Stomach (tissue), 8 donors: ENCODE measurements at regions not wholly inside any gene's neighbourhood (a gene's known extent, or its start where the extent isn't known, plus 50 kb on each side); places are given as distances from the start of the nearest gene placed in this dataset.

Experiments used
- DNase-seq, 2 donors: peaks; one replicate each; pipeline versions ENCODE4 v3.0.0 to v3.0.0-alpha.2; 2013 to 2019
- H3K27ac ChIP-seq, 5 donors: fragments of 200-600 bp in 4 of 5; sonication (generic) in 4 of 5; one replicate each; pipeline ENCODE4 v1.5.1; 2013 to 2019; ENCODE audit warnings: mild to moderate bottlenecking in 1 of 5, moderate library complexity in 1 of 5
- H3K27me3 ChIP-seq, 3 donors: fragments of 200-600 bp; sonication (generic); one replicate each; pipeline ENCODE4 v1.5.1; 2017 to 2019; ENCODE audit warnings: mixed run types in 1 of 3
- H3K36me3 ChIP-seq, 4 donors: fragments of 200-600 bp; sonication (generic); 1 replicate in 3 of 4; 2 replicates in 1 of 4; pipeline ENCODE4 v1.5.1; 2016 to 2019
- H3K4me1 ChIP-seq, 4 donors: fragments of 200-600 bp; sonication (generic); one replicate each; pipeline ENCODE4 v1.5.1; 2016 to 2019
- H3K4me3 ChIP-seq, 4 donors: fragments of 200-600 bp; sonication (generic) in 3 of 4; one replicate each; pipeline ENCODE4 v1.5.1; 2016 to 2019; ENCODE audit warnings: mild to moderate bottlenecking in 1 of 4
- H3K9me3 ChIP-seq, 4 donors: fragments of 200-600 bp; sonication (generic); one replicate each; pipeline ENCODE4 v1.5.1; 2016 to 2019
- EP300 ChIP-seq: sonication (generic); formaldehyde crosslinking; IDR thresholded peaks from one replicate; pipeline ENCODE4 v1.6.1; 2017; ENCODE audit warnings: antibody characterized with exemption
- POLR2A ChIP-seq, 4 donors: fragments of 450-650 bp; IDR thresholded peaks; one replicate each; pipeline ENCODE4 v1.6.1; 2016; ENCODE audit warnings: antibody characterized with exemption in 4 of 4, control low read depth in 2 of 4, mild to moderate bottlenecking in 1 of 4, moderate library complexity in 1 of 4
- POLR2AphosphoS5 ChIP-seq, 3 donors: sonication (generic); formaldehyde crosslinking; IDR thresholded peaks; one replicate each; pipeline ENCODE4 v1.6.1; 2016; ENCODE audit warnings: antibody characterized with exemption in 3 of 3
- WGBS, 5 donors: extraction: QIAGEN DNeasy Blood & Tissue Kit in 3 of 5; methylation state at CpG; one replicate each; pipeline versions ENCODE4 v1.1.5 to v1.1.7; 2013 to 2018; 5-methylcytosine and 5-hydroxymethylcytosine counted together
- intact Hi-C: fragments of 100-400 bp; cut with DNase I; formaldehyde crosslinking; loops from one replicate; pipeline ENCODE4 v1.15.1; 2023; ENCODE audit warnings: low total_unique reads
- TF ChIP-seq, protein P1 (sequence below), 7 experiments: fragments of 450-650 bp in 4 of 7; fragments of 200-600 bp in 3 of 7; sonication (generic) in 3 of 7; IDR thresholded peaks; one replicate each; pipeline ENCODE4 v1.5.1; 2016 to 2019; ENCODE audit warnings: antibody characterized with exemption in 7 of 7, control low read depth in 2 of 7, mild to moderate bottlenecking in 1 of 7
- donor health status: healthy with polysubstance abuse.
- donor health status: Bipolar disorder and iron deficiency.
- donor health status: healthy.

DNA sequence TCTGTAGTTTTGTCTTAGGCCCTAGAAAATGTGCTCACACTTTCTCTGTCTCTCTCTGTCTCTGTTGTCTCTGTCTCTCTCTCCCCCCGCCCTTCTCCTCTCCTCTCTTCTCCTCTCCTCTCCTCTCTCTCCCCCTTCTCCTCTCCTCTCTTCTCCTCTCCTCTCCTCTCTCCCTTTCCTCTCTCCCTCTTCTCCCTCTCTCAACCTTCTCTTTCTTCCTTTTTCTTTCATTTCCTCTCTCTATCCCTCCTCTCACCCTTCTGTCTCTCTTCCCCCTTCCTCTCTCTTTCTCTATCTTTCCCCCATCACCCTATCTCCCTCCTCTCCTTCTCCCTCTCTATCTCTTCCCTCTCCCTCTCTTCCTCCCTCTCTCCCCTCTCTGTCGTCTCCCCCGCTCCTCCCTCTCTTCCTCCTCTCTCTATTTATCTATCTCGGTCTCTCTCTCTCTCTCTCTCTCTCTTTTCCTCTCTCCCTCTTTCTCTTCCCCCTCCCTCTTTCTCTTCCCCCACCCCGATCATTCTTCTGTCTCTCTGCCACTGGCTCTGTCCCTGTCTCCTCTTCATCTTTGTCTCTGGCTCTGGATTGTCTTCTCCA, 107.2 kb upstream of the C16orf82 start:
- Histone ChIP-seq H3K27me3 (peaks cover 0 to 28% (median 0%) of the 10 kb centered on the region in 3 donors), H3K36me3 (no peaks in the 10 kb centered on the region), H3K4me3 (no peak overlapping the region), H3K27ac (no peak overlapping the region), H3K4me1 (no peaks in the 10 kb centered on the region), H3K9me3 (peaks cover 0 to 8% (median 0%) of the 10 kb centered on the region in 4 donors)
- no peak for DNase-seq
- TF ChIP-seq POLR2A (IDR thresholded peaks at IDR 0.05) (no peak), EP300 (no peak), POLR2AphosphoS5 (IDR thresholded peaks at IDR 0.05) (no peak)
- TF ChIP-seq, protein P1, sequence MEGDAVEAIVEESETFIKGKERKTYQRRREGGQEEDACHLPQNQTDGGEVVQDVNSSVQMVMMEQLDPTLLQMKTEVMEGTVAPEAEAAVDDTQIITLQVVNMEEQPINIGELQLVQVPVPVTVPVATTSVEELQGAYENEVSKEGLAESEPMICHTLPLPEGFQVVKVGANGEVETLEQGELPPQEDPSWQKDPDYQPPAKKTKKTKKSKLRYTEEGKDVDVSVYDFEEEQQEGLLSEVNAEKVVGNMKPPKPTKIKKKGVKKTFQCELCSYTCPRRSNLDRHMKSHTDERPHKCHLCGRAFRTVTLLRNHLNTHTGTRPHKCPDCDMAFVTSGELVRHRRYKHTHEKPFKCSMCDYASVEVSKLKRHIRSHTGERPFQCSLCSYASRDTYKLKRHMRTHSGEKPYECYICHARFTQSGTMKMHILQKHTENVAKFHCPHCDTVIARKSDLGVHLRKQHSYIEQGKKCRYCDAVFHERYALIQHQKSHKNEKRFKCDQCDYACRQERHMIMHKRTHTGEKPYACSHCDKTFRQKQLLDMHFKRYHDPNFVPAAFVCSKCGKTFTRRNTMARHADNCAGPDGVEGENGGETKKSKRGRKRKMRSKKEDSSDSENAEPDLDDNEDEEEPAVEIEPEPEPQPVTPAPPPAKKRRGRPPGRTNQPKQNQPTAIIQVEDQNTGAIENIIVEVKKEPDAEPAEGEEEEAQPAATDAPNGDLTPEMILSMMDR (IDR thresholded peaks at IDR 0.05), result no peak
- intact Hi-C loops, result no loop called here
- 38 to 56% (median 54%) methylated on average over 5 of the region's 5 CpGs for WGBS, 5 donors

DNA sequence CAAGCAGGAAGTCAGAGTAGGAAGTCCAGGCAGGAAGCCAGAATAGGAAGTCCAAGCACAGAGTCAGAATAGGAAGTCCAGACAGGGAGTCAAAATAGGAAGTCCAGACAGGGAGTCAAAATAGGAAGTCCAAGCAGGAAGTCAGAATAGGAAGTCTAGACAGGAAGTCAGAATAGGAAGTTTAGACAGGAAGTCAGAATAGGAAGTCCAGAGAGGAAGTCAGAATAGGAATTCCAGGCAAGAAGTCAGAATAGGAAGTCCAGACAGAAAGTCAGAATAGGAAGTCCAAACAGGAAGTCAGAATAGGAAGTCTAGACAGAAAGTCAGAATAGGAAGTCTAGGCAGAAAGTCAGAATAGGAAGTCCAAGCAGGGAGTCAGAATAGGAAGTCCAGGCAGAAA, 105.3 kb upstream of the C16orf82 start:
- intact Hi-C loops, result no loop called here
- peaks cover 0 to 8% (median 0%) of the 10 kb centered on the region in 4 donors for H3K9me3 ChIP-seq
- no peak overlapping the region for H3K27ac ChIP-seq
- no peaks in the 10 kb centered on the region for H3K4me1 ChIP-seq
- TF ChIP-seq EP300 (no peak), POLR2A (IDR thresholded peaks at IDR 0.05) (no peak), POLR2AphosphoS5 (IDR thresholded peaks at IDR 0.05) (no peak)
- TF ChIP-seq, protein P1 (IDR thresholded peaks at IDR 0.05), result no peak
- no peaks in the 10 kb centered on the region for H3K36me3 ChIP-seq
- DNase-seq, result no peak
- no peak overlapping the region for H3K4me3 ChIP-seq
- peaks cover 0 to 15% (median 0%) of the 10 kb centered on the region in 3 donors for H3K27me3 ChIP-seq

DNA sequence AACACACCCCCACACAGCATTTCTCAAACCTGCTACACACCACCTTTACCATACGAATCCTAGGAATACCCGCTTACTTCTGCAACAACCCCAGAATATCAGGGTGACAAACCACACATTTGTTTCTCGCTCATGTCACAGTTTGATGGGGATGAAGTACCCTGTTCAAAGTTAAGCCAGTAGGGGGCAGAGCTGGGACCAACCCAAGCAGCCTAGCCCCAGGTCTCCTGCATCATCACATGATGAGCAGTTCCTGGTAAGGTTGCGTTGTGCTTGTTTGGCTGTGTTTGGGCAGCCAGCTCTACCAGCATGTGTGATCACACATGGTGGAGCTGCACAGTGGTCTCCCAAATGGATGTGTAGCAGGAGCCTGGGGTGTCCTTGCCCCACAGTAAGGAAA, 103.6 kb upstream of the C16orf82 start:
- no peak for DNase-seq
- Histone ChIP-seq H3K27me3 (peaks cover 0 to 15% (median 0%) of the 10 kb centered on the region in 3 donors), H3K4me1 (no peaks in the 10 kb centered on the region), H3K4me3 (no peak overlapping the region), H3K36me3 (no peaks in the 10 kb centered on the region), H3K9me3 (peaks cover 0 to 8% (median 0%) of the 10 kb centered on the region in 4 donors), H3K27ac (no peak overlapping the region)
- TF ChIP-seq EP300, result no peak
- intact Hi-C loops, result no loop called here
- WGBS, 5 donors, result 52 to 67% (median 55%) methylated on average over 4 of the region's 4 CpGs

DNA sequence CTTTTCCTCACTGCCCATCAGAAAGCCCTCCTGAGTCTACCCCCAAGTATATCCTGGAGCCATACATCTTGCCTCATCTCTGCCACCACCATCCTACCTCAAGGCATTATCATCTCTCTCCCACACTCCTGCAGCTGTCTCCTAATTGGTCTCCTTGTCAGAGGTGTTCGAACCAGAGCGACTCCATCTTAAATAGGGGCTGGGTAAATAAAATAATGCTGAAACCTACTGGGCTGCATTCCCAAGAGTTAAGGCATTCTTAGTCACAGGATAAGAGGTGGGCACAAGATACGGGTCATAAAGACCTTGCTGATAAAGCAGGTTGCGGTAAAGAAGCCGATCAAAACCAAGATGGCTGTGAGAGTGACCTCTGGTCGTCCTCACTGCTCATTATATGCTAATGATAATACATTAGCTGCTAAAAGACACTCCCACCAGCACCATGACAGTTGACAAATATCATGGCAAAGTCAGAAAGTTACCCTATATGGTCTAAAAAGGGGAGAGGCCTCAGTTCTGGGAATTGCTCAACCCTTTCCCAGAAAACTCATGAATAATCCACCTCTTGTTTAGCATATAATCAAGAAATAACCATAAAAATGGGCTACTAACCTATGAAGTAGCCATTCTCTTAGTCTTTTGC, 97.0 kb upstream of the C16orf82 start:
- no peak overlapping the region for H3K27ac ChIP-seq
- H3K36me3 ChIP-seq, result no peaks in the 10 kb centered on the region
- no peak overlapping the region for H3K4me3 ChIP-seq
- intact Hi-C loops, result no loop called here
- no peaks in the 10 kb centered on the region for H3K4me1 ChIP-seq
- H3K27me3 ChIP-seq, result no peaks in the 10 kb centered on the region
- no peaks in the 10 kb centered on the region for H3K9me3 ChIP-seq
- 62 to 78% (median 77%) methylated on average over 6 of the region's 6 CpGs for WGBS, 5 donors
- TF ChIP-seq POLR2AphosphoS5 (IDR thresholded peaks at IDR 0.05) (no peak), EP300 (no peak), POLR2A (IDR thresholded peaks at IDR 0.05) (no peak)
- TF ChIP-seq, protein P1 (IDR thresholded peaks at IDR 0.05), result no peak
- no peak for DNase-seq

DNA sequence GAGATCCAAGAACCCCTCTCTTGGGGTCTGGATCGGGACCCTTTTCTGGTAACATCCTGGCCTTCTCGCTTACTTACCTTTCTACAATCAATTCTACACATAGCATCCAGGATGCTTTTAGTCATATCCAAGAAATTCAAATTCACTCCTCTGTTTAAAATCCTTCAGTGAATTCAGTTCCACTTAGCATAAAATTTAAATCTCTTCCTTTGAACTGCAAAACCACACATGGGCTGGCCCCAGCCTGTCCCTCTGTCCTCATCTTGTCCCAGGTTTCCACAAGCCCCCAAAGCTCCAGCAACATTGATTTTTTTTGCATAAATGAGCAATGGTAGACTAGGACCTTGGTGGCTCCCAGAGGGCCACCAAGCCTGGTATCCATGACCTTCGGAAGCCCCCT, 96.4 kb upstream of the C16orf82 start:
- no peak for DNase-seq
- no peaks in the 10 kb centered on the region for H3K4me1 ChIP-seq
- 86 to 97% (median 93%) methylated on average over 3 of the region's 3 CpGs for WGBS, 5 donors
- no peak overlapping the region for H3K4me3 ChIP-seq
- intact Hi-C loops, result no loop called here
- no peaks in the 10 kb centered on the region for H3K9me3 ChIP-seq
- H3K27ac ChIP-seq, result no peak overlapping the region
- H3K36me3 ChIP-seq, result no peaks in the 10 kb centered on the region
- TF ChIP-seq, protein P1 (IDR thresholded peaks at IDR 0.05), result no peak
- TF ChIP-seq POLR2AphosphoS5 (IDR thresholded peaks at IDR 0.05) (no peak), POLR2A (IDR thresholded peaks at IDR 0.05) (no peak), EP300 (no peak)
- no peaks in the 10 kb centered on the region for H3K27me3 ChIP-seq
